Neural progenitor cell (in vitro differentiated cells): ENCODE measurements at regions not wholly inside any gene's neighbourhood (a gene's known extent, or its start where the extent isn't known, plus 50 kb on each side); places are given as distances from the start of the nearest gene placed in this dataset.
A peak's percentile ranks its signal among the peaks of the same experiment; 100 is the strongest.

ENCODE experiments used
- DNase-seq: peaks from one replicate; pipeline ENCODE4 v3.0.0-alpha.2; 2016; ENCODE audit warnings: low spot score
- H2AFZ ChIP-seq: fragments of 200-600 bp; sonication (generic); replicated peaks from 2 replicates; pipeline ENCODE4 v1.6.1; 2016; ENCODE audit warnings: antibody characterized with exemption
- H3F3A ChIP-seq: fragments of 200-600 bp; sonication (generic); 2 replicates; pipeline ENCODE4 v1.6.1; 2016; ENCODE audit warnings: antibody characterized with exemption, low read depth
- H3K27ac ChIP-seq: fragments of 200-600 bp; sonication (generic); 2 replicates; pipeline ENCODE4 v1.5.1; 2016; ENCODE audit warnings: mild to moderate bottlenecking
- H3K27me3 ChIP-seq: fragments of 200-600 bp; sonication (generic); 2 replicates; pipeline ENCODE4 v1.6.1; 2016; ENCODE audit warnings: mild to moderate bottlenecking, moderate library complexity
- H3K36me3 ChIP-seq: fragments of 200-600 bp; sonication (generic); 2 replicates; pipeline ENCODE4 v1.5.1; 2016
- H3K4me1 ChIP-seq: fragments of 200-600 bp; sonication (generic); 2 replicates; pipeline ENCODE4 v1.6.1; 2016; ENCODE audit warnings: mixed run types
- H3K4me2 ChIP-seq: fragments of 200-600 bp; sonication (generic); 2 replicates; pipeline ENCODE4 v1.6.1; 2016
- H3K4me3 ChIP-seq: fragments of 200-600 bp; sonication (generic); 2 replicates; pipeline ENCODE4 v1.5.1; 2016
- H3K79me2 ChIP-seq: fragments of 200-600 bp; sonication (generic); 2 replicates; pipeline ENCODE4 v1.6.1; 2016; ENCODE audit warnings: low read depth
- H3K9ac ChIP-seq: fragments of 200-600 bp; sonication (generic); 2 replicates; pipeline ENCODE4 v1.6.1; 2016
- H3K9me3 ChIP-seq: fragments of 200-600 bp; sonication (generic); 2 replicates; pipeline ENCODE4 v1.5.1; 2016; ENCODE audit warnings: low read depth
- H4K20me1 ChIP-seq: fragments of 200-600 bp; sonication (generic); 2 replicates; pipeline ENCODE4 v1.6.1; 2016; ENCODE audit warnings: low read depth
- H3K27ac Mint-ChIP-seq: 3 replicates; pipeline ENCODE4 v1.8.0; 2021; ENCODE audit warnings: mixed read lengths
- H3K27me3 Mint-ChIP-seq: 2 replicates; pipeline ENCODE4 v1.8.0; 2022; ENCODE audit warnings: low read depth, mild to moderate bottlenecking, inconsistent platforms, moderate library complexity, mixed read lengths; ENCODE audit not compliant: insufficient read depth
- H3K36me3 Mint-ChIP-seq: 3 replicates; pipeline ENCODE4 v1.8.0; 2021; ENCODE audit warnings: mixed read lengths
- H3K4me1 Mint-ChIP-seq: 3 replicates; pipeline ENCODE4 v1.8.0; 2021; ENCODE audit warnings: mixed read lengths
- H3K4me3 Mint-ChIP-seq: 3 replicates; pipeline ENCODE4 v1.8.0; 2021; ENCODE audit warnings: mild to moderate bottlenecking, moderate library complexity, mixed read lengths
- H3K9me3 Mint-ChIP-seq: 3 replicates; pipeline ENCODE4 v1.8.0; 2020; ENCODE audit warnings: mixed read lengths
- EZH2 ChIP-seq: fragments of 200-600 bp; sonication (generic); IDR thresholded peaks from 2 replicates; pipeline ENCODE4 v1.6.1; 2017; ENCODE audit warnings: antibody characterized with exemption, mild to moderate bottlenecking, moderate library complexity
- EZH2phosphoT487 ChIP-seq: fragments of 200-600 bp; sonication (generic); IDR thresholded peaks from 2 replicates; pipeline ENCODE4 v1.6.1; 2017; ENCODE audit warnings: antibody characterized with exemption
- TF ChIP-seq, protein P1 (sequence below): fragments of 200-600 bp; sonication (generic); IDR thresholded peaks from 2 replicates; pipeline ENCODE4 v1.5.1; 2017; ENCODE audit warnings: antibody characterized with exemption, mild to moderate bottlenecking

DNA sequence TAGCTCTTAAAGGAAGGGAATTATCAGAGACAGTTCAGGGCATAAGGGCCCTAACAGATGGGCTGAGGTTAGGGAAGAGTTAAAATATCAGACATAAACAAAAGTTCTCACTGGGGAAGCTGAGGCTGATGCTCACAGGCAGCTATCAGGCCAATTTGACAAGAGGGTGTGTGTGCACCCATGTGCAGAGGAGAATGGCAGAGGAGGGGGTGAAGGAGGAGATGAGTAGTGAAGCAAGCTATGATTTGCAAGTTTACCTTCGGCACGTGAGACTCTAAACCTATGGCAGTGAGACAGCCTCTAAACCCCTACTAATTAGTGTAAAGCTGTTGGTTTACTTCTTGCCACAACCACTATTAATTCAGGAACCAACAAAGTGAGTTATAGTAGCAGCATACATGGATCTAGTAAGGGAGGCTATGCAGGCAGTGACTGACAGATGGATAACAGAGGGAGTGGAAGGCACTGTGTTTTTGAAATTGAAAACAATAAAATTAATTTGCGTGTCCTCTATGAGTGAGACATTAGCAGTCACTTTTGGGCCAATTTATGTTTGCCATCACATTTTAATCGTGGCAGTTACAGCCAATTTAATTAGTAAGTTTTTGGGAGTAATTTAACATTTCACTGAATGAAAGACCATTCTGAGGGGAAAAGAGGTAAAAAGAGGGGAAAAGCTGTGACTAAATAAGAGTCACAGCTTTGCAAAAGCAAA is 99.6 kb upstream of the HTR2A start:
- H2AFZ ChIP-seq, result no peak overlapping the region
- H3K36me3 ChIP-seq, result no peaks in the 10 kb centered on the region
- no peaks in the 10 kb centered on the region for H3K4me1 ChIP-seq
- H3K9ac ChIP-seq, result no peak overlapping the region
- no peaks in the 10 kb centered on the region for H4K20me1 ChIP-seq
- no peaks in the 10 kb centered on the region for H3F3A ChIP-seq
- no peak overlapping the region for H3K4me2 ChIP-seq
- DNase-seq, result no peak
- H3K9me3 Mint-ChIP-seq, result no peaks in the 10 kb centered on the region
- no peak overlapping the region for H3K27ac Mint-ChIP-seq
- H3K27me3 ChIP-seq, result no peaks in the 10 kb centered on the region
- H3K36me3 Mint-ChIP-seq, result no peaks in the 10 kb centered on the region
- no peaks in the 10 kb centered on the region for H3K9me3 ChIP-seq
- no peak overlapping the region for H3K4me3 Mint-ChIP-seq
- H3K27ac ChIP-seq, result no peak overlapping the region
- no peak overlapping the region for H3K4me3 ChIP-seq
- no peak for TF ChIP-seq EZH2phosphoT487
- no peaks in the 10 kb centered on the region for H3K4me1 Mint-ChIP-seq
- no peaks in the 10 kb centered on the region for H3K79me2 ChIP-seq
- H3K27me3 Mint-ChIP-seq, result no peaks in the 10 kb centered on the region

DNA sequence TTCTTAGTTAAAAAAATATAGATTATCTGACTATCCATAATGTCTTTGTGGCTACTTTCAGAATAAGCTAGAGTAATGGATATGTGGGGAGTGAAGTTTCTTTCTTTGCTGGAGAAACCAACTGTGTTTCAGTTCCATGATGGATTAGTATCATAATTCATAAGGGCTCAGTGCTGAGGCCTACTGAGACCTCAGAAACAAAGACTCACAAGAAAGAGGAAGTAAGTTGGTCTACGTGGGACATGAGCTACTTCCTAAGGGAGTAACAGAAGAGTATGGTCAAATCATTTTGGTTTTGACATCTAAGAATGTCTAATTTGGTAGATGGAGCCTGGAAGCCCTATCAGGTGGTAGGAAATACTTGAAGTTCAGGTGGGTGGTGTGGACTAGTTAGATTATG is 99.0 kb upstream of the HTR2A start:
- H3K4me3 Mint-ChIP-seq, result no peak overlapping the region
- TF ChIP-seq, protein P1, sequence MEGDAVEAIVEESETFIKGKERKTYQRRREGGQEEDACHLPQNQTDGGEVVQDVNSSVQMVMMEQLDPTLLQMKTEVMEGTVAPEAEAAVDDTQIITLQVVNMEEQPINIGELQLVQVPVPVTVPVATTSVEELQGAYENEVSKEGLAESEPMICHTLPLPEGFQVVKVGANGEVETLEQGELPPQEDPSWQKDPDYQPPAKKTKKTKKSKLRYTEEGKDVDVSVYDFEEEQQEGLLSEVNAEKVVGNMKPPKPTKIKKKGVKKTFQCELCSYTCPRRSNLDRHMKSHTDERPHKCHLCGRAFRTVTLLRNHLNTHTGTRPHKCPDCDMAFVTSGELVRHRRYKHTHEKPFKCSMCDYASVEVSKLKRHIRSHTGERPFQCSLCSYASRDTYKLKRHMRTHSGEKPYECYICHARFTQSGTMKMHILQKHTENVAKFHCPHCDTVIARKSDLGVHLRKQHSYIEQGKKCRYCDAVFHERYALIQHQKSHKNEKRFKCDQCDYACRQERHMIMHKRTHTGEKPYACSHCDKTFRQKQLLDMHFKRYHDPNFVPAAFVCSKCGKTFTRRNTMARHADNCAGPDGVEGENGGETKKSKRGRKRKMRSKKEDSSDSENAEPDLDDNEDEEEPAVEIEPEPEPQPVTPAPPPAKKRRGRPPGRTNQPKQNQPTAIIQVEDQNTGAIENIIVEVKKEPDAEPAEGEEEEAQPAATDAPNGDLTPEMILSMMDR, result no peak
- TF ChIP-seq EZH2 (no peak), EZH2phosphoT487 (no peak)
- Histone ChIP-seq H2AFZ (no peak overlapping the region), H3K4me2 (no peak overlapping the region), H3K27ac (no peak overlapping the region), H3K27me3 (no peaks in the 10 kb centered on the region), H4K20me1 (no peaks in the 10 kb centered on the region), H3K9me3 (no peaks in the 10 kb centered on the region), H3K9ac (no peak overlapping the region), H3K4me3 (no peak overlapping the region), H3F3A (no peaks in the 10 kb centered on the region), H3K36me3 (no peaks in the 10 kb centered on the region), H3K4me1 (no peaks in the 10 kb centered on the region), H3K79me2 (no peaks in the 10 kb centered on the region)
- H3K27me3 Mint-ChIP-seq, result no peaks in the 10 kb centered on the region
- no peaks in the 10 kb centered on the region for H3K9me3 Mint-ChIP-seq
- no peaks in the 10 kb centered on the region for H3K4me1 Mint-ChIP-seq
- no peak overlapping the region for H3K27ac Mint-ChIP-seq
- no peaks in the 10 kb centered on the region for H3K36me3 Mint-ChIP-seq
- DNase-seq, result no peak

DNA sequence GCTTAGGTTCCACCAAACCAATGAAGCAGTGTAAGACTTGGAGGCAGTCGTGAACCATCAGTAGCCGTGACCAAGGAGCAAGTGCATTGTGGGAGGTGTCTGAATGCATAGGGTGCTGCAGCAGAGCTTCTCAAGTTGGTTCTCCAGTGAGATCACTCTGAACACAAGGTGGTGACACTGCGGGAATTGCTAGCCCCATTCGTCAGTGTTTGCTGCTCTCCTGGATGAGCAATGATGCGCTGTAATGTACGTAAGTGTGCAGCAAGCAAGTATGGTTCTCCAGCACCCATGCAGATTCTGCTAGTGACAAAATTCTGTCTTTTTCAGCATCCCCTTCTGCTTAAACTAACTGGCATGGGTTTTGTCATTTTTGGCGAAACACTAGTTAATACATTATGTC is 97.6 kb upstream of the HTR2A start:
- H3K4me3 ChIP-seq, result no peak overlapping the region
- H4K20me1 ChIP-seq, result no peaks in the 10 kb centered on the region
- H3K27me3 ChIP-seq, result no peaks in the 10 kb centered on the region
- H3K4me3 Mint-ChIP-seq, result no peak overlapping the region
- no peaks in the 10 kb centered on the region for H3K9me3 Mint-ChIP-seq
- H3K27ac ChIP-seq, result no peak overlapping the region
- no peaks in the 10 kb centered on the region for H3K4me1 ChIP-seq
- H2AFZ ChIP-seq, result no peak overlapping the region
- TF ChIP-seq EZH2, result no peak
- TF ChIP-seq, protein P1, result no peak
- no peak for TF ChIP-seq EZH2phosphoT487
- no peak overlapping the region for H3K27ac Mint-ChIP-seq
- H3K9ac ChIP-seq, result no peak overlapping the region
- H3K9me3 ChIP-seq, result no peaks in the 10 kb centered on the region
- DNase-seq, result no peak
- H3K4me2 ChIP-seq, result no peak overlapping the region
- no peaks in the 10 kb centered on the region for H3K27me3 Mint-ChIP-seq
- no peaks in the 10 kb centered on the region for H3K36me3 ChIP-seq
- H3K4me1 Mint-ChIP-seq, result peaks cover 3% of the 10 kb centered on the region
- H3K36me3 Mint-ChIP-seq, result no peaks in the 10 kb centered on the region
- H3F3A ChIP-seq, result no peaks in the 10 kb centered on the region
- no peaks in the 10 kb centered on the region for H3K79me2 ChIP-seq

DNA sequence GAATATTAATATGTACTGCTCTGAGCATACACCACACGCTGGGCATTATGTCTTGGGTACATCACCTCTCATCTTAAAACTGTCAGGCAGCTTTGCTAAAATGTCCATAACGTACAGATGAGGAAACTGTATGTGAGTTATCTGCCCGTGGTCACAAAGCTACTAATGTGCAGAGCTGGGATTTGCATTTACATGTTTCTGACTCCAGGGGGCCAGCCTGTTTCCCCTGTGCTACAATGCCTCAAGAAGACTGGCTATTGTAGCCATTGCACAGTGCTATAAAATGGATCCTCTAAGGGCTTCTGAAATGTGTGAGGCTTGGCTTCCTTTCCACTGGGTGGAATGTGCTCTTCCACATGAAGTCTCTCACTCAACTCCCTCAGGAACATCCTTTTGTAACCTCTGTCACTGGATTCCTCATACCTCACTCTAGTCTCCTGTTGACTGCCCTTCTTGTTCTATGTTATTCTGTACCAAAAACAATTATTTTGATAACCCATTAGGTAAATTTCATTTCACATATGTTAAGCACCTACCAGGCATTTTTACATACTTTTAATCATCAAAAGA is 95.6 kb upstream of the HTR2A start:
- no peaks in the 10 kb centered on the region for H3K36me3 Mint-ChIP-seq

More for the DNA sequence above, 95.6 kb upstream of the HTR2A start:
- Mint-ChIP-seq H3K27ac (no peak overlapping the region), H3K27me3 (no peaks in the 10 kb centered on the region), H3K4me1 (peaks cover 3% of the 10 kb centered on the region), H3K4me3 (no peak overlapping the region), H3K9me3 (no peaks in the 10 kb centered on the region)
- TF ChIP-seq, protein P1, result peak; percentile 35
- TF ChIP-seq EZH2phosphoT487, result no peak
- Histone ChIP-seq H3K9ac (no peak overlapping the region), H3K4me3 (no peak overlapping the region), H3K4me2 (no peak overlapping the region), H3F3A (no peaks in the 10 kb centered on the region), H3K36me3 (no peaks in the 10 kb centered on the region), H3K27me3 (no peaks in the 10 kb centered on the region), H3K9me3 (no peaks in the 10 kb centered on the region), H4K20me1 (no peaks in the 10 kb centered on the region), H3K4me1 (no peaks in the 10 kb centered on the region), H3K27ac (no peak overlapping the region), H3K79me2 (no peaks in the 10 kb centered on the region), H2AFZ (no peak overlapping the region)
- peak; percentile 11 for DNase-seq
